H1 (cell line): ENCODE measurements at regions not wholly inside any gene's neighbourhood (a gene's known extent, or its start where the extent isn't known, plus 50 kb on each side); places are given as distances from the start of the nearest gene placed in this dataset.

ENCODE experiments used
- CHD1 ChIP-seq: IDR thresholded peaks from 2 replicates; pipeline ENCODE4 v1.6.1; 2012; ENCODE audit warnings: low read depth, low read length, improper control_type of control experiment
- CTBP2 ChIP-seq: IDR thresholded peaks from 2 replicates; pipeline ENCODE4 v1.7.0; 2011; ENCODE audit warnings: borderline replicate concordance, mild to moderate bottlenecking, moderate library complexity, mixed read lengths, low read length; ENCODE audit not compliant: insufficient read depth, insufficient read length
- CTCF ChIP-seq, 3 experiments: IDR thresholded peaks; 1 replicate in 2 of 3; 2 replicates in 1 of 3; pipeline versions ENCODE4 v1.5.1 to v1.6.1; 2011; ENCODE audit warnings: low read length in 3 of 3, mild to moderate bottlenecking in 3 of 3, inconsistent platforms in 2 of 3, low read depth in 1 of 3, moderate library complexity in 1 of 3; ENCODE audit not compliant: insufficient read depth in 1 of 3; ENCODE audit errors: control extremely low read depth in 1 of 3
- EP300 ChIP-seq, 2 experiments: IDR thresholded peaks; 1 replicate in 1 of 2; 2 replicates in 1 of 2; pipeline ENCODE4 v1.6.1; 2011 to 2012; ENCODE audit warnings: low read depth in 2 of 2, low read length in 2 of 2, mild to moderate bottlenecking in 2 of 2, borderline replicate concordance in 1 of 2, inconsistent platforms in 1 of 2, moderate library complexity in 1 of 2
- FOSL1 ChIP-seq: IDR thresholded peaks from 2 replicates; pipeline ENCODE4 v1.6.1; 2011; ENCODE audit warnings: mild to moderate bottlenecking, low read depth, low read length, moderate library complexity; ENCODE audit not compliant: insufficient read depth
- JUND ChIP-seq: IDR thresholded peaks from 2 replicates; pipeline ENCODE4 v1.6.1; 2011; ENCODE audit warnings: mild to moderate bottlenecking, improper control_type of control experiment, low read length
- RAD21 ChIP-seq, 2 experiments: IDR thresholded peaks in 1 of 2; conservative IDR thresholded peaks in 1 of 2; 2 replicates each; pipeline ENCODE4 v1.6.1; 2011; ENCODE audit warnings: low read depth in 2 of 2, low read length in 2 of 2, improper control_type of control experiment in 1 of 2, inconsistent platforms in 1 of 2, mild to moderate bottlenecking in 1 of 2, moderate library complexity in 1 of 2
- TAF1 ChIP-seq: IDR thresholded peaks from 2 replicates; pipeline ENCODE4 v1.6.1; 2011; ENCODE audit warnings: mild to moderate bottlenecking, low read depth, low read length

DNA sequence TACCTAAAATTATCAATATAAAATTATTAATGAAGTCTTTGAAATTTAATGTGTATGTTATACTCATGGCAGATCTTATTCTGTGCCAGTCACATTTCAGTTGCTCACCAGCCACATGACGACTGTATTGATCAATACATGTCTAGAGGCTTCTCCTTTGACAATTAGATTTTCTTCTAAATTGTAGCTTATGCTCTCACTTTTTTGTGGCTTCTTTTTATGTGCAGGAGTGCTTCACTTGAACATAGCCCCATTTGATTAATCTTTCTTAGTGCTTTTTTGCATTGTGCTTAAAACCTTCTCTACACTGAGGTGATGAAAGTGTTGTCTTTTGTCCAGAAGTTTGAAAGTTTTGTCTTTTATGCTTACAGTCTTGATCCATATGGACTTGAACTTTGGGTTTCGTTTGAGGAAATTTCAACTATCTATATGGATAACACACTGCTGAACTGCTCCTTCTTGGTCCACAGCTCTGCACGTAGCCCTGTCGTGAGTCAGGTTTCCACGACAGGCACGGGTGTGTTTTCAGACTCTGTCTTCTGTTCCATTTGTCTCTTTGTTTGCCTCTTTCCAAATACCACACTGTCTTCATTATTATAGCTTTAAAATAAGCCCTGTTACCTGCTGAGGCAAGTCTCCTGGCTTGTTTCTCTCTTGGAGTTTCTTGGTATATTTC lies 393.9 kb upstream of the CFAP20DC start (continued):
- TF ChIP-seq CTCF (IDR thresholded peaks at IDR 0.05; ENCODE audit: control extremely low read depth in 1 of 3, insufficient read depth in 1 of 3, low read depth in 1 of 3, low read length in 3 of 3) (no peak), FOSL1 (no peak), JUND (no peak), CTBP2 (no peak), RAD21 (IDR thresholded peaks at IDR 0.05 in 1 of 2, conservative IDR thresholded peaks at IDR 0.05 in 1 of 2; ENCODE audit: low read depth in 2 of 2, low read length in 2 of 2) (no peak), CHD1 (no peak), TAF1 (no peak), EP300 (IDR thresholded peaks at IDR 0.05; ENCODE audit: borderline replicate concordance in 1 of 2, low read depth in 2 of 2, low read length in 2 of 2) (no peak)
- TF ChIP-seq, all 59 proteins: peak for 0
